22Rv1 (cell line): ENCODE measurements at regions not wholly inside any gene's neighbourhood (a gene's known extent, or its start where the extent isn't known, plus 50 kb on each side); places are given as distances from the start of the nearest gene placed in this dataset.

Experiments
- H3K27ac ChIP-seq: fragments of 450-650 bp; 2 replicates; pipeline ENCODE4 v1.5.1; 2017
- ZFX ChIP-seq: fragments of 450-650 bp; IDR thresholded peaks from 2 replicates; pipeline ENCODE4 v1.6.1; 2017; ENCODE audit warnings: antibody characterized with exemption, borderline replicate concordance
- TF ChIP-seq, protein P1 (sequence below): fragments of 450-650 bp; IDR thresholded peaks from 2 replicates; pipeline ENCODE4 v1.5.1; 2017; ENCODE audit warnings: mild to moderate bottlenecking

DNA sequence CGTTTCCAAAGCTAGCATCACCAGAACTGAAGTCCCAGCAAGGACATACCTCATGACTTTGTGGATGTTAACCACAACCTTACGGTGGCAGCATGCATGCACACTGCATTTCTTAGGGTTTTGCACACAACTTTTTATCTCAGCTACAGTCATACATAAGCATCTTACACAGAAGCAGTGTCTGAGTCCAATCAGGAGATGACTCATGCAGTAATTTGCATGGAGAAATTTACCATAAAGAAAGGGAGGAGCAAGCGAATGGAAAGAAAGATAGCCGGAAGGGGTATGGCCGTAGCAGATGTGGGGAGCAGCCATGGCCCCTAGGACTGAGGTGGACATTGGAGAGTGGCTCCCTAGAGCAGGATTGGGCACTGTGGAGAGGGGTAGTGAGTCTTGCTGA is 522.5 kb downstream of the GALR1 start:
- TF ChIP-seq, protein P1, sequence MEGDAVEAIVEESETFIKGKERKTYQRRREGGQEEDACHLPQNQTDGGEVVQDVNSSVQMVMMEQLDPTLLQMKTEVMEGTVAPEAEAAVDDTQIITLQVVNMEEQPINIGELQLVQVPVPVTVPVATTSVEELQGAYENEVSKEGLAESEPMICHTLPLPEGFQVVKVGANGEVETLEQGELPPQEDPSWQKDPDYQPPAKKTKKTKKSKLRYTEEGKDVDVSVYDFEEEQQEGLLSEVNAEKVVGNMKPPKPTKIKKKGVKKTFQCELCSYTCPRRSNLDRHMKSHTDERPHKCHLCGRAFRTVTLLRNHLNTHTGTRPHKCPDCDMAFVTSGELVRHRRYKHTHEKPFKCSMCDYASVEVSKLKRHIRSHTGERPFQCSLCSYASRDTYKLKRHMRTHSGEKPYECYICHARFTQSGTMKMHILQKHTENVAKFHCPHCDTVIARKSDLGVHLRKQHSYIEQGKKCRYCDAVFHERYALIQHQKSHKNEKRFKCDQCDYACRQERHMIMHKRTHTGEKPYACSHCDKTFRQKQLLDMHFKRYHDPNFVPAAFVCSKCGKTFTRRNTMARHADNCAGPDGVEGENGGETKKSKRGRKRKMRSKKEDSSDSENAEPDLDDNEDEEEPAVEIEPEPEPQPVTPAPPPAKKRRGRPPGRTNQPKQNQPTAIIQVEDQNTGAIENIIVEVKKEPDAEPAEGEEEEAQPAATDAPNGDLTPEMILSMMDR: no peak
- no peak for TF ChIP-seq ZFX
- H3K27ac ChIP-seq: no peak overlapping the region

DNA sequence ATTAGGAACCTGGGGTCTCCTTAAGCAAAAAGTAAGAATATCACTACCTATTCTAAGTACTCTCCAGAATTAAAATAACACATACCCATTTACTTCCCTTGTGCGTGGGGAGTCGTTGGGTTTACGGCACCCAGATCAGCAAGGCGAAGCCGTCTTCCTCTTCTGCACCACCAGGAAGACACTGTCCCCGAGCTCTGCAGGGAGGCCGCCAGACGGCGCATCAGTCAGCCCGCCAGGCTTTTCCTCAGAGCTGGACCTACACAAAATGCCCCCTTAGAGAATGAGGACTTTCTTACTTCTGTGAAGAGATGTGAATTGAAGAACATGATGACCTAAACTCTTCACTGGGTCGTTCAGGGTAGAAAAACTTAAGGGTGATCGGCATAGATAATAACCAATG is 526.5 kb downstream of the GALR1 start:
- H3K27ac ChIP-seq: no peak overlapping the region
- TF ChIP-seq, protein P1: no peak; the same call in 1 of the 2 replicates

DNA sequence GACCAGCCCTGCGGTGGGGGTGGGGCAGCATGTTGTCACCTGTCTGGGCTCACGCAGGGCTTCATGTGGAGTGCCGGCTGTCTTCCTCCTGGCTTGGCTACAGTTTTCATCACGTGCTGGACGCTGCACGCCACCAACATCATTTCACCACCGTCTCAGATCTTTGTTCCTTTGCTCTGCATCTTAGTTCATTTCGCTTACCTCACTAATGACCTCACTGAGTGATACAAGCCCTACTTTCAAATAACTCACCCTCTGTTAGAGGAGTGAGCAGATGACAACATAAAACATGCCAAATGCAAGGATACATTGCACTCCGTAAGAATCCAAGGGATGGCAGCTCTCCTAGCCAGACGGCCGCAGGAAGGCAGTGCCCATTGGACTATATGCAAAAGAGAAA is 527.5 kb downstream of the GALR1 start:
- no peak overlapping the region for H3K27ac ChIP-seq

DNA sequence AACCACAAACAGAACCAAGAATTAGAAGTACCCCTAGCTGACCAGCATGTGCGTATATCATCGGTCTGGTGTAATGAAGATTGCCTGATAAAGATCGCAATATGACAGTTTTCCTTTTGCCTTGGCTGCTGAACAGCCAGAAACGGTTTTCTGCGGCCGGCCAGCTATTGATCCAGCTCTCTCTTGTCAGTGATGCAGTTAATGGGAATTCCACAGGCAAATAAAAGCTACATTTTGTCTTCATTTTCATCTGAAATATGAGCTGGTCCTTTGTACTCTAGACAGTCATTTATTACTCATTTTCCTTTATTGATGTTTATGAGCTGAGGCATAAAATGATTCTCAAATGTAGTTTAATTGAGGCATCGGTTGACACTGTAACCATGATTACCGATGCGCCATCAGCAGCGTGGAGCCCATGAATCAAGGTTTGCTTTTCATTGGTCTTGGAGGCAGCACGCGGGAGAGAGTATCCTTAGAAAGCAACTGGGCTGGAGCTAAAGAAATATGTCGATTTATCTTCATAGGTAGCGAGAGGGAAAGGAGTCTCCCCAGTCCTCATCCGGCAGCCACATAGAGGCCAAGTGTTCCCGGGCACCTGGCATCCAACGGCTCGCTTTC is 535.2 kb downstream of the GALR1 start:
- H3K27ac ChIP-seq: no peak overlapping the region
- TF ChIP-seq, protein P1: no peak
- TF ChIP-seq ZFX: no peak

More for the DNA sequence above, 527.5 kb downstream of the GALR1 start:
- TF ChIP-seq, protein P1: no peak
- TF ChIP-seq ZFX: no peak

DNA sequence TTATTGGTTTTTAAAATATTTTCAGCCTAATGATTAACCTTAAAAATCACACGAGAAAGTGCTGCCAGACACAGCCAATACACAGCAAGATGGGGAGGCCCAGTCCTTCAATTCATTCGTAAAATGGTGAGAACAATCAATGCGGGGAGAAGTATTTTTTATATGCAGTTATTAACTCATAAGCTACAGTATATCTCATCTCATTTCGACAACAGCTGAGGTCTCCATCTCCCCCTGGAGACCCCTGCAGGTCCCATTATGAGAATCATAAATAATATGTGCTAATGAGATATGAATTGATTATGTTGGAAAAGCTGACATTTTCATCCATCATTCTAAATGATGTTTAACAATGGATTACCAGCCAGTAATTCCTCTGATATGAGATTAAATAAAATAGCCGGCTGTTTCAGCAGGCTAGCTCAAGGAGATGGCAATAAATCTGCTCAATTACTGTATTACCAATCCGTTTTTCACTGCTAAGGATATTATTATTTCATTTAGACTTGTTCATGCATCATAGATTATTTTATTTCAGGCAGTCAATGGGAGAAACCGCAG is 535.8 kb downstream of the GALR1 start:
- no peak overlapping the region for H3K27ac ChIP-seq
- TF ChIP-seq, protein P1: no peak
- TF ChIP-seq ZFX: no peak

DNA sequence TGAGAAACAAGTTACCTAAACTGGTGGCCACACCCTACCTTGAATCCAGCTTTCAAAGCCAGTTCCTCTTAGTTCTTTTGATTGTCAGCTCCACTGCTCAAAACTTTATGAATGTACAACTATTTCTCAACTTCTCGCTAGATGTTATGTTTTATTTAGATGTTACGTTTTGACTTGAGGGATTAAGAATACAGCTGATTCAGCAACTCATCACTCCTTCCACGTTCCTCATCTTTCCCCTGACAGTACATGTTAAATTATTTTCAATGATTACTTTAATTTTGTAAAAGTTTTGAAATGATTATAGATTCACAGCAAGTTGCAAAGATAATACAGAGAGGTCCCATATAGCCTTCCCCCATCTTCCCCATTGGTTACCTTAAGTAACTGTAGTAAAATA is 553.4 kb downstream of the GALR1 start:
- no peak overlapping the region for H3K27ac ChIP-seq
- TF ChIP-seq, protein P1: no peak
- TF ChIP-seq ZFX: no peak

DNA sequence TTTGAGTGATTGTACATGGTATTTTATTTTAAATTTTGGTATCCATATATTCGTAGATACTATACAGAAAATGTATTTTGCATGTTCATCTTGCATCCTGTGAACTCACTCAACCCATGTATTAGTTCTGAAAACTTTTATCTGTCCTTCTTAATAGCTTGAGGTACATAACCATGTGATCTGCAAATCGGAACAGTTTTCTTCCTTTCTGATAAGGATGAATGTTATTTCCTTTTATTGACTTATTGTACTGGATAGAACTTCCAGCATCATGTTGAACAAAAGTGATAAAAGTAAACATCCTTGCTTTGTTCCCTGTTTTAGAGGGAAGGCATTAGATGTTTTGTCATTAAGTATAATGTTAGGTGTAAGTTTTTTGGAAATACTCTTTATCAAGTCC is 554.7 kb downstream of the GALR1 start:
- TF ChIP-seq ZFX: no peak
- TF ChIP-seq, protein P1: no peak
- H3K27ac ChIP-seq: no peak overlapping the region
